DND-41 (cell line): ENCODE measurements at regions not wholly inside any gene's neighbourhood (a gene's known extent, or its start where the extent isn't known, plus 50 kb on each side); places are given as distances from the start of the nearest gene placed in this dataset.

Experiments used
- ATAC-seq: fragments of 200-7000 bp; cut with Tn5 transposase; 3 replicates; pipeline ENCODE4 v1.9.1; 2021; ENCODE audit warnings: low read depth; ENCODE audit not compliant: insufficient read depth
- DNase-seq: peaks from one replicate; pipeline ENCODE4 v3.0.0-alpha.2; 2020
- H2AFZ ChIP-seq: 2 replicates; pipeline ENCODE4 v1.6.0; 2012; ENCODE audit warnings: low read depth, low read length
- H3K27ac ChIP-seq: 2 replicates; pipeline ENCODE4 v1.5.1; 2012; ENCODE audit warnings: low read length, inconsistent platforms
- H3K27me3 ChIP-seq: fragments of 200-600 bp; sonication (generic); 2 replicates; pipeline ENCODE4 v1.6.0; 2012; ENCODE audit warnings: low read length, mild to moderate bottlenecking, inconsistent platforms; ENCODE audit not compliant: insufficient read depth, poor library complexity
- H3K36me3 ChIP-seq: 2 replicates; pipeline ENCODE4 v1.5.1; 2012; ENCODE audit warnings: low read length, inconsistent platforms; ENCODE audit not compliant: insufficient read depth
- H3K4me1 ChIP-seq: 2 replicates; pipeline ENCODE4 v1.5.1; 2012; ENCODE audit warnings: mild to moderate bottlenecking, low read length; ENCODE audit not compliant: insufficient read depth
- H3K4me2 ChIP-seq: 2 replicates; pipeline ENCODE4 v1.6.0; 2012; ENCODE audit warnings: mild to moderate bottlenecking, moderate library complexity, low read length, inconsistent platforms; ENCODE audit not compliant: insufficient read depth
- H3K4me3 ChIP-seq, 2 experiments: fragments of 200-600 bp in 1 of 2; shearing (Covaris generic) in 1 of 2; 2 replicates each; pipeline ENCODE4 v1.5.1; 2012 to 2016; ENCODE audit warnings: inconsistent platforms in 2 of 2, low read length in 2 of 2, mild to moderate bottlenecking in 2 of 2, low read depth in 1 of 2, moderate library complexity in 1 of 2
- H3K79me2 ChIP-seq: 2 replicates; pipeline ENCODE4 v1.6.0; 2012; ENCODE audit warnings: low read length, inconsistent platforms; ENCODE audit not compliant: insufficient read depth
- H3K9ac ChIP-seq: 2 replicates; pipeline ENCODE4 v1.6.0; 2012; ENCODE audit warnings: low read depth, mild to moderate bottlenecking, inconsistent platforms, low read length, moderate library complexity
- H3K9me3 ChIP-seq: 2 replicates; pipeline ENCODE4 v1.5.1; 2012; ENCODE audit warnings: low read length, moderate library complexity, mild to moderate bottlenecking, inconsistent platforms; ENCODE audit not compliant: insufficient read depth, severe bottlenecking
- H4K20me1 ChIP-seq: 2 replicates; pipeline ENCODE4 v1.6.0; 2012; ENCODE audit warnings: low read length; ENCODE audit not compliant: insufficient read depth
- CTCF ChIP-seq: IDR thresholded peaks from 2 replicates; pipeline ENCODE4 v1.5.1; 2012; ENCODE audit warnings: borderline replicate concordance, low read length, moderate library complexity, mild to moderate bottlenecking; ENCODE audit not compliant: poor library complexity, severe bottlenecking; ENCODE audit errors: extremely low read depth
- EZH2 ChIP-seq: IDR thresholded peaks from 3 replicates; pipeline ENCODE4 v1.6.1; 2012; ENCODE audit warnings: borderline replicate concordance, low read depth, mild to moderate bottlenecking, moderate library complexity, low read length, inconsistent platforms; ENCODE audit not compliant: severe bottlenecking

GRCh38 chr16:18039931-18040330 lies 296.6 kb downstream of the NPIPA8 start:
- no peaks in the 10 kb centered on the region for H3K27me3 ChIP-seq
- H2AFZ ChIP-seq: no peak overlapping the region
- no peak overlapping the region for H3K4me3 ChIP-seq
- no peak overlapping the region for H3K9ac ChIP-seq
- no peak for ATAC-seq
- H3K79me2 ChIP-seq: no peaks in the 10 kb centered on the region
- H3K9me3 ChIP-seq: peaks cover 2% of the 10 kb centered on the region
- no peaks in the 10 kb centered on the region for H3K36me3 ChIP-seq
- no peaks in the 10 kb centered on the region for H4K20me1 ChIP-seq
- H3K4me2 ChIP-seq: no peak overlapping the region
- H3K27ac ChIP-seq: no peak overlapping the region
- TF ChIP-seq CTCF (no peak), EZH2 (no peak)
- H3K4me1 ChIP-seq: no peaks in the 10 kb centered on the region
- peak; percentile 16 for DNase-seq

GRCh38 chr16:18037051-18037450 lies 299.5 kb downstream of the NPIPA8 start:
- TF ChIP-seq CTCF (no peak), EZH2 (no peak)
- H3K27ac ChIP-seq: no peak overlapping the region
- no peaks in the 10 kb centered on the region for H3K79me2 ChIP-seq
- no peaks in the 10 kb centered on the region for H3K27me3 ChIP-seq
- H3K4me3 ChIP-seq: no peak overlapping the region
- no peak overlapping the region for H2AFZ ChIP-seq
- H3K4me1 ChIP-seq: no peaks in the 10 kb centered on the region
- no peak overlapping the region for H3K9ac ChIP-seq
- DNase-seq: no peak
- no peaks in the 10 kb centered on the region for H3K36me3 ChIP-seq
- H3K9me3 ChIP-seq: peaks cover 2% of the 10 kb centered on the region
- H3K4me2 ChIP-seq: no peak overlapping the region
- no peaks in the 10 kb centered on the region for H4K20me1 ChIP-seq
- ATAC-seq: no peak

GRCh38 chr16:18024611-18025010 lies 311.9 kb downstream of the NPIPA8 start:
- TF ChIP-seq CTCF: no peak
- no peak for TF ChIP-seq EZH2
- H3K27me3 ChIP-seq: no peaks in the 10 kb centered on the region
- no peaks in the 10 kb centered on the region for H3K79me2 ChIP-seq
- ATAC-seq: no peak
- H4K20me1 ChIP-seq: no peaks in the 10 kb centered on the region
- H3K4me3 ChIP-seq: no peak overlapping the region
- no peak overlapping the region for H2AFZ ChIP-seq
- no peaks in the 10 kb centered on the region for H3K9me3 ChIP-seq
- no peak overlapping the region for H3K9ac ChIP-seq
- no peaks in the 10 kb centered on the region for H3K4me1 ChIP-seq
- H3K27ac ChIP-seq: no peak overlapping the region
- DNase-seq: no peak
- H3K4me2 ChIP-seq: no peak overlapping the region
- no peaks in the 10 kb centered on the region for H3K36me3 ChIP-seq

GRCh38 chr16:18018376-18018775 lies 318.2 kb downstream of the NPIPA8 start:
- ATAC-seq (no peak), DNase-seq (no peak)
- TF ChIP-seq EZH2: no peak
- no peak for TF ChIP-seq CTCF
- Histone ChIP-seq H3K4me1 (no peaks in the 10 kb centered on the region), H3K9ac (no peak overlapping the region), H3K27me3 (no peaks in the 10 kb centered on the region), H4K20me1 (no peaks in the 10 kb centered on the region), H3K4me2 (no peak overlapping the region), H3K36me3 (no peaks in the 10 kb centered on the region), H3K79me2 (no peaks in the 10 kb centered on the region), H3K27ac (no peak overlapping the region), H3K9me3 (no peaks in the 10 kb centered on the region), H3K4me3 (no peak overlapping the region), H2AFZ (no peak overlapping the region)
